H1 (cell line): ENCODE measurements at regions not wholly inside any gene's neighbourhood (a gene's known extent, or its start where the extent isn't known, plus 50 kb on each side); places are given as distances from the start of the nearest gene placed in this dataset.

Source experiments
- CTCF ChIA-PET: fragments of 300-600 bp; sonication (Branson Sonifier 250); formaldehyde crosslinking; loops from one replicate; lab custom pipeline; 2021; ENCODE audit not compliant: partially characterized antibody; lab: Charles Lee
- POLR2A ChIA-PET: fragments of 300-600 bp; sonication (Branson Sonifier 250); formaldehyde crosslinking; loops from one replicate; lab custom pipeline; 2021; ENCODE audit warnings: inconsistent platforms; ENCODE audit not compliant: partially characterized antibody; lab: Charles Lee
- DNase-seq, 2 experiments: peaks; one replicate each; pipeline versions ENCODE4 v3.0.0 to v3.0.0-alpha.2; 2010 to 2022; ENCODE audit warnings: low spot score in 2 of 2, low read depth in 1 of 2, mixed read lengths in 1 of 2
- FAIRE-seq: peaks from 2 replicates; lab custom pipeline; 2011; peaks lifted over from hg19 to GRCh38; lab: Jason Lieb, UNC
- H2AFZ ChIP-seq: 2 replicates; pipeline ENCODE4 v1.8.1; 2012; ENCODE audit warnings: low read length, inconsistent platforms
- H2AK5ac ChIP-seq: 2 replicates; pipeline ENCODE4 v1.6.1; 2013; ENCODE audit warnings: low read depth, low read length
- H2BK120ac ChIP-seq: replicated peaks from 2 replicates; pipeline ENCODE3; 2013; ENCODE audit warnings: low read depth, low read length, inconsistent platforms
- H2BK12ac ChIP-seq: 2 replicates; pipeline ENCODE4 v1.6.1; 2013; ENCODE audit warnings: low read depth, low read length
- H2BK15ac ChIP-seq: 2 replicates; pipeline ENCODE4 v1.6.1; 2013; ENCODE audit warnings: low read length
- H2BK20ac ChIP-seq: 2 replicates; pipeline ENCODE4 v1.6.1; 2013; ENCODE audit warnings: low read length
- H2BK5ac ChIP-seq: 2 replicates; pipeline ENCODE4 v1.6.1; 2013; ENCODE audit warnings: low read depth, low read length
- H3K14ac ChIP-seq: 2 replicates; pipeline ENCODE4 v1.6.1; 2013; ENCODE audit warnings: inconsistent platforms; ENCODE audit not compliant: insufficient read length
- H3K18ac ChIP-seq: 2 replicates; pipeline ENCODE4 v1.6.1; 2013; ENCODE audit warnings: low read length; ENCODE audit errors: extremely low read depth
- H3K23ac ChIP-seq: 2 replicates; pipeline ENCODE4 v1.6.1; 2013; ENCODE audit warnings: inconsistent platforms; ENCODE audit not compliant: insufficient read length
- H3K23me2 ChIP-seq: 2 replicates; pipeline ENCODE4 v1.6.1; 2013; ENCODE audit warnings: low read depth, low read length
- H3K27ac ChIP-seq: 2 replicates; pipeline ENCODE4 v1.6.1; 2011; ENCODE audit warnings: low read depth, low read length, inconsistent platforms
- H3K27me3 ChIP-seq, 4 experiments: replicated peaks in 1 of 4; 1 replicate in 1 of 4; 2 replicates in 3 of 4; pipeline versions ENCODE4 v1.6.1 to v1.8.1; 2011 to 2013; ENCODE audit warnings: low read length in 3 of 4, mild to moderate bottlenecking in 3 of 4, inconsistent platforms in 2 of 4, mixed read lengths in 2 of 4, moderate library complexity in 1 of 4; ENCODE audit not compliant: control insufficient read depth in 3 of 4, insufficient read depth in 3 of 4; ENCODE audit errors: extremely low read depth in 1 of 4
- H3K36me3 ChIP-seq, 4 experiments: 2 replicates each; pipeline versions ENCODE4 v1.6.1 to v1.8.1; 2011 to 2013; ENCODE audit warnings: mild to moderate bottlenecking in 4 of 4, low read length in 3 of 4, moderate library complexity in 2 of 4, control low read depth in 1 of 4, inconsistent platforms in 1 of 4; ENCODE audit not compliant: insufficient read depth in 4 of 4, control insufficient read depth in 2 of 4
- H3K4ac ChIP-seq: replicated peaks from 2 replicates; pipeline ENCODE3; 2013; ENCODE audit warnings: low read length, low read depth, mixed read lengths, inconsistent platforms; ENCODE audit not compliant: insufficient read length
- H3K4me1 ChIP-seq, 4 experiments: replicated peaks in 1 of 4; 1 replicate in 1 of 4; 2 replicates in 3 of 4; pipeline versions ENCODE4 v1.6.1 to v1.8.1; 2011 to 2013; ENCODE audit warnings: low read length in 3 of 4, inconsistent platforms in 2 of 4, mixed read lengths in 1 of 4; ENCODE audit not compliant: insufficient read depth in 4 of 4, control insufficient read depth in 3 of 4
- H3K4me2 ChIP-seq, 2 experiments: 2 replicates each; pipeline versions ENCODE4 v1.6.1 to v1.8.1; 2011 to 2013; ENCODE audit warnings: low read depth in 2 of 2, low read length in 2 of 2, control low read depth in 1 of 2, inconsistent platforms in 1 of 2, mild to moderate bottlenecking in 1 of 2; ENCODE audit not compliant: insufficient read depth in 1 of 2
- H3K4me3 ChIP-seq, 4 experiments: fragments of 200-600, 300-600 bp in 1 of 4; sonication (generic), shearing (Covaris generic), sonication (Bioruptor Twin) in 1 of 4; 2 replicates each; pipeline versions ENCODE4 v1.5.1 to v1.8.1; 2011 to 2016; ENCODE audit warnings: low read length in 4 of 4, low read depth in 3 of 4, control low read depth in 2 of 4, inconsistent platforms in 2 of 4, mild to moderate bottlenecking in 2 of 4, mixed read lengths in 1 of 4, moderate library complexity in 1 of 4; ENCODE audit not compliant: insufficient read depth in 2 of 4; ENCODE audit errors: extremely low read depth in 1 of 4
- H3K56ac ChIP-seq: replicated peaks from 2 replicates; pipeline ENCODE3; 2013; ENCODE audit warnings: low read depth, mild to moderate bottlenecking, mixed read lengths, low read length, inconsistent platforms; ENCODE audit not compliant: insufficient read length
- H3K79me1 ChIP-seq: 2 replicates; pipeline ENCODE4 v1.6.1; 2013; ENCODE audit warnings: low read depth, low read length, control low read depth
- H3K79me2 ChIP-seq, 2 experiments: 2 replicates each; pipeline versions ENCODE4 v1.6.1 to v1.8.1; 2012 to 2013; ENCODE audit warnings: low read length in 2 of 2, mild to moderate bottlenecking in 2 of 2, inconsistent platforms in 1 of 2; ENCODE audit not compliant: insufficient read depth in 2 of 2, control insufficient read depth in 1 of 2
- H3K9ac ChIP-seq, 4 experiments: replicated peaks in 1 of 4; 1 replicate in 1 of 4; 2 replicates in 3 of 4; pipeline versions ENCODE4 v1.6.1 to v1.8.1; 2011 to 2013; ENCODE audit warnings: low read depth in 3 of 4, low read length in 3 of 4, control low read depth in 2 of 4, mild to moderate bottlenecking in 2 of 4, moderate library complexity in 2 of 4, inconsistent platforms in 1 of 4; ENCODE audit errors: extremely low read depth in 1 of 4
- H3K9me3 ChIP-seq, 2 experiments: 2 replicates each; pipeline versions ENCODE4 v1.6.1 to v1.8.1; 2012 to 2013; ENCODE audit warnings: mild to moderate bottlenecking in 2 of 2, moderate library complexity in 2 of 2, control low read depth in 1 of 2, inconsistent platforms in 1 of 2, low read depth in 1 of 2, low read length in 1 of 2, mixed read lengths in 1 of 2; ENCODE audit not compliant: insufficient read depth in 2 of 2
- H4K20me1 ChIP-seq, 2 experiments: replicated peaks in 1 of 2; 2 replicates each; pipeline versions ENCODE3 to v1.8.1; 2011 to 2013; ENCODE audit warnings: inconsistent platforms in 2 of 2, low read length in 2 of 2, mild to moderate bottlenecking in 1 of 2; ENCODE audit not compliant: insufficient read depth in 2 of 2, control insufficient read depth in 1 of 2
- H4K5ac ChIP-seq: 2 replicates; pipeline ENCODE4 v1.6.1; 2013; ENCODE audit warnings: low read length, low read depth, mixed read lengths, inconsistent platforms; ENCODE audit not compliant: insufficient read length
- H4K8ac ChIP-seq: 2 replicates; pipeline ENCODE4 v1.8.0; 2013; ENCODE audit warnings: mild to moderate bottlenecking, moderate library complexity, low read length, inconsistent platforms; ENCODE audit not compliant: insufficient read depth; ENCODE audit errors: extremely low read depth
- H4K91ac ChIP-seq: replicated peaks from 2 replicates; pipeline ENCODE3; 2013; ENCODE audit warnings: low read length, mixed read lengths, inconsistent platforms; ENCODE audit not compliant: insufficient read length
- CBX8 ChIP-seq: fragments of 300-800, 300-1000 bp; sonication (generic); IDR thresholded peaks from 2 replicates; pipeline ENCODE4 v1.7.1; 2016; ENCODE audit warnings: low read depth, low read length, borderline replicate concordance
- CTCF ChIP-seq, 3 experiments: IDR thresholded peaks; 1 replicate in 2 of 3; 2 replicates in 1 of 3; pipeline versions ENCODE4 v1.5.1 to v1.6.1; 2011; ENCODE audit warnings: low read length in 3 of 3, mild to moderate bottlenecking in 3 of 3, inconsistent platforms in 2 of 3, low read depth in 1 of 3, moderate library complexity in 1 of 3; ENCODE audit not compliant: insufficient read depth in 1 of 3; ENCODE audit errors: control extremely low read depth in 1 of 3
- KDM1A ChIP-seq: fragments of 200-600, 300-600 bp; sonication (generic); IDR thresholded peaks from 2 replicates; pipeline ENCODE4 v1.7.1; 2016; ENCODE audit warnings: mild to moderate bottlenecking, low read length, borderline replicate concordance
- KDM4A ChIP-seq: IDR thresholded peaks from one replicate; pipeline ENCODE4 v1.7.1; 2012; ENCODE audit warnings: low read depth, mild to moderate bottlenecking, moderate library complexity, low read length, inconsistent platforms; ENCODE audit not compliant: severe bottlenecking
- KDM5A ChIP-seq: fragments of 200-600 bp; IDR thresholded peaks from 2 replicates; pipeline ENCODE4 v1.7.1; 2012; ENCODE audit warnings: mild to moderate bottlenecking, low read length, inconsistent platforms, mixed read lengths
- MAFK ChIP-seq: IDR thresholded peaks from 2 replicates; pipeline ENCODE4 v1.6.1; 2012; ENCODE audit warnings: low read depth, mild to moderate bottlenecking, improper control_type of control experiment, low read length
- RAD21 ChIP-seq, 2 experiments: IDR thresholded peaks in 1 of 2; conservative IDR thresholded peaks in 1 of 2; 2 replicates each; pipeline ENCODE4 v1.6.1; 2011; ENCODE audit warnings: low read depth in 2 of 2, low read length in 2 of 2, improper control_type of control experiment in 1 of 2, inconsistent platforms in 1 of 2, mild to moderate bottlenecking in 1 of 2, moderate library complexity in 1 of 2
- SAP30 ChIP-seq: fragments of 300-600 bp; sonication (generic); IDR thresholded peaks from 2 replicates; pipeline ENCODE4 v1.7.1; 2012; ENCODE audit warnings: low read length, moderate library complexity, mild to moderate bottlenecking, inconsistent platforms; ENCODE audit not compliant: insufficient read depth, insufficient replicate concordance
- SP2 ChIP-seq: IDR thresholded peaks from 2 replicates; pipeline ENCODE4 v1.6.1; 2012; ENCODE audit warnings: mild to moderate bottlenecking, low read length, inconsistent platforms
- YY1 ChIP-seq: IDR thresholded peaks from 2 replicates; pipeline ENCODE4 v1.6.1; 2011; ENCODE audit warnings: low read depth, mild to moderate bottlenecking, low read length
- WGBS, 2 experiments: shearing (Covaris generic) in 1 of 2; methylation state at CpG; one replicate each; pipeline versions ENCODE4 v1.1.6 to v1.1.7; 2013 to 2015; ENCODE audit warnings: low lambda C conversion rate in 2 of 2, mixed read lengths in 2 of 2, inconsistent platforms in 1 of 2, low coverage in 1 of 2, missing lambda C conversion rate in 1 of 2; ENCODE audit not compliant: insufficient replicate concordance in 2 of 2, insufficient coverage in 1 of 2, insufficient read length in 1 of 2; ENCODE audit errors: extremely low coverage in 1 of 2, missing lambda C conversion rate in 1 of 2; 5-methylcytosine and 5-hydroxymethylcytosine counted together
- TF ChIP-seq, protein P1 (sequence below): IDR thresholded peaks from 2 replicates; pipeline ENCODE4 v1.6.1; 2011; ENCODE audit warnings: low read length, improper control_type of control experiment

GRCh38 chrX:5695971-5696370 is 532.7 kb downstream of the NLGN4X start:
- Histone ChIP-seq H3K23me2 (no peaks in the 10 kb centered on the region), H3K27ac (no peak overlapping the region), H4K20me1 (no peaks in the 10 kb centered on the region), H3K79me2 (no peaks in the 10 kb centered on the region), H3K9ac (no peak overlapping the region), H3K9me3 (no peaks in the 10 kb centered on the region), H3K4me1 (no peaks in the 10 kb centered on the region), H3K27me3 (no peaks in the 10 kb centered on the region), H3K18ac (no peak overlapping the region), H4K91ac (no peak overlapping the region), H2BK120ac (no peak overlapping the region), H3K56ac (no peak overlapping the region), H3K4ac (no peak overlapping the region), H4K8ac (no peak overlapping the region), H3K14ac (no peak overlapping the region), H4K5ac (no peak overlapping the region), H2BK5ac (no peak overlapping the region), H2BK15ac (no peak overlapping the region), H2AK5ac (no peak overlapping the region), H3K36me3 (no peaks in the 10 kb centered on the region), H3K79me1 (no peaks in the 10 kb centered on the region), H3K4me3 (no peak overlapping the region), H2BK12ac (no peak overlapping the region), H2AFZ (no peak overlapping the region), H3K4me2 (no peak overlapping the region), H3K23ac (no peak overlapping the region), H2BK20ac (no peak overlapping the region)
- DNase-seq (no peak), FAIRE-seq (no peak)
- ChIA-PET CTCF (interaction anchor here (0.7 kb wide), 2 partner anchors 12 to 757 kb away, joined by 3 read pairs; no protein-coding TSS in a partner anchor), POLR2A (no interaction called here)
- 94% methylated on average over 6 of the region's 7 CpGs; no CpG with 5 or more reads in 1 of the 2 experiments for WGBS, 2 experiments
- TF ChIP-seq CBX8 (no peak), SAP30 (no peak), KDM5A (no peak), SP2 (no peak), KDM1A (no peak), RAD21 (IDR thresholded peaks at IDR 0.05 in 1 of 2, conservative IDR thresholded peaks at IDR 0.05 in 1 of 2; ENCODE audit: low read depth in 2 of 2, low read length in 2 of 2) (no peak), MAFK (no peak), KDM4A (no peak), YY1 (no peak), CTCF (IDR thresholded peaks at IDR 0.05; ENCODE audit: control extremely low read depth in 1 of 3, insufficient read depth in 1 of 3, low read depth in 1 of 3, low read length in 3 of 3) (no peak)
- TF ChIP-seq, protein P1, sequence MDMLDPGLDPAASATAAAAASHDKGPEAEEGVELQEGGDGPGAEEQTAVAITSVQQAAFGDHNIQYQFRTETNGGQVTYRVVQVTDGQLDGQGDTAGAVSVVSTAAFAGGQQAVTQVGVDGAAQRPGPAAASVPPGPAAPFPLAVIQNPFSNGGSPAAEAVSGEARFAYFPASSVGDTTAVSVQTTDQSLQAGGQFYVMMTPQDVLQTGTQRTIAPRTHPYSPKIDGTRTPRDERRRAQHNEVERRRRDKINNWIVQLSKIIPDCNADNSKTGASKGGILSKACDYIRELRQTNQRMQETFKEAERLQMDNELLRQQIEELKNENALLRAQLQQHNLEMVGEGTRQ, result no peak
